ENCODE measurements at regions not wholly inside any gene's neighbourhood (a gene's known extent, or its start where the extent isn't known, plus 50 kb on each side); places are given as distances from the start of the nearest gene placed in this dataset.

- Histone ChIP-seq H3K79me2 (ENCODE audit: low read depth) (no peaks in the 10 kb centered on the region), H2AFZ (replicated peaks) (peak overlapping the region; percentile 51), H3F3A (ENCODE audit: low read depth) (no peaks in the 10 kb centered on the region), H3K27ac (no peak overlapping the region), H3K27me3 (no peaks in the 10 kb centered on the region), H3K9ac (no peak overlapping the region), H3K4me2 (no peak overlapping the region), H3K9me3 (ENCODE audit: low read depth) (no peaks in the 10 kb centered on the region), H3K4me1 (no peaks in the 10 kb centered on the region), H3K36me3 (no peaks in the 10 kb centered on the region), H4K20me1 (ENCODE audit: low read depth) (no peaks in the 10 kb centered on the region), H3K4me3 (no peak overlapping the region)
- no peak for TF ChIP-seq CTCF (IDR thresholded peaks at IDR 0.05)
- TF ChIP-seq EZH2 (IDR thresholded peaks at IDR 0.05), result no peak
- TF ChIP-seq EZH2phosphoT487 (IDR thresholded peaks at IDR 0.05), result no peak
- H3K4me1 Mint-ChIP-seq, result peaks cover 18% of the 10 kb centered on the region
- H3K4me3 Mint-ChIP-seq, result no peak overlapping the region
- peaks cover 2% of the 10 kb centered on the region for H3K27me3 Mint-ChIP-seq (ENCODE audit: insufficient read depth, low read depth)
- DNase-seq (ENCODE audit: low spot score), result no peak
- no peaks in the 10 kb centered on the region for H3K9me3 Mint-ChIP-seq
- H3K36me3 Mint-ChIP-seq, result no peaks in the 10 kb centered on the region
- H3K27ac Mint-ChIP-seq, result no peak overlapping the region
These were observed 1192.4 kb upstream of the CITED2 start for GRCh38 chr6:140566781-140567277.

GRCh38 chr6:140563728-140564127, 1189.3 kb upstream of the CITED2 start:
- no peaks in the 10 kb centered on the region for H3K4me1 ChIP-seq
- no peaks in the 10 kb centered on the region for H3K36me3 ChIP-seq
- Mint-ChIP-seq H3K27ac (no peak overlapping the region), H3K27me3 (ENCODE audit: insufficient read depth, low read depth) (peaks cover 2% of the 10 kb centered on the region), H3K36me3 (no peaks in the 10 kb centered on the region), H3K4me3 (no peak overlapping the region), H3K4me1 (peaks cover 18% of the 10 kb centered on the region), H3K9me3 (no peaks in the 10 kb centered on the region)
- H3K79me2 ChIP-seq (ENCODE audit: low read depth), result no peaks in the 10 kb centered on the region
- H3K4me3 ChIP-seq, result no peak overlapping the region
- no peak for TF ChIP-seq EZH2phosphoT487 (IDR thresholded peaks at IDR 0.05)
- TF ChIP-seq CTCF (IDR thresholded peaks at IDR 0.05), result no peak
- no peak for TF ChIP-seq EZH2 (IDR thresholded peaks at IDR 0.05)
- H3K27me3 ChIP-seq, result no peaks in the 10 kb centered on the region
- no peaks in the 10 kb centered on the region for H4K20me1 ChIP-seq (ENCODE audit: low read depth)
- H3K9ac ChIP-seq, result no peak overlapping the region
- H3K9me3 ChIP-seq (ENCODE audit: low read depth), result no peaks in the 10 kb centered on the region
- no peaks in the 10 kb centered on the region for H3F3A ChIP-seq (ENCODE audit: low read depth)
- H3K4me2 ChIP-seq, result no peak overlapping the region
- DNase-seq (ENCODE audit: low spot score), result no peak
- H3K27ac ChIP-seq, result no peak overlapping the region
- no peak overlapping the region for H2AFZ ChIP-seq (replicated peaks)

GRCh38 chr6:140561701-140562100, 1187.3 kb upstream of the CITED2 start:
- no peak for TF ChIP-seq EZH2 (IDR thresholded peaks at IDR 0.05)
- no peak for TF ChIP-seq CTCF (IDR thresholded peaks at IDR 0.05)
- no peak for TF ChIP-seq EZH2phosphoT487 (IDR thresholded peaks at IDR 0.05)
- no peak overlapping the region for H3K27ac Mint-ChIP-seq
- no peak for DNase-seq (ENCODE audit: low spot score)
- no peaks in the 10 kb centered on the region for H3K36me3 ChIP-seq
- no peaks in the 10 kb centered on the region for H3K9me3 Mint-ChIP-seq
- no peaks in the 10 kb centered on the region for H3K79me2 ChIP-seq (ENCODE audit: low read depth)
- H3K4me1 ChIP-seq, result no peaks in the 10 kb centered on the region
- H3K4me3 Mint-ChIP-seq, result no peak overlapping the region
- no peak overlapping the region for H3K4me3 ChIP-seq
- no peak overlapping the region for H3K4me2 ChIP-seq
- H3F3A ChIP-seq (ENCODE audit: low read depth), result no peaks in the 10 kb centered on the region
- H3K27me3 Mint-ChIP-seq (ENCODE audit: insufficient read depth, low read depth), result peaks cover 1% of the 10 kb centered on the region
- H4K20me1 ChIP-seq (ENCODE audit: low read depth), result no peaks in the 10 kb centered on the region
- no peaks in the 10 kb centered on the region for H3K9me3 ChIP-seq (ENCODE audit: low read depth)
- H3K4me1 Mint-ChIP-seq, result peaks cover 14% of the 10 kb centered on the region
- no peak overlapping the region for H3K27ac ChIP-seq
- H3K27me3 ChIP-seq, result no peaks in the 10 kb centered on the region
- H3K9ac ChIP-seq, result no peak overlapping the region
- no peaks in the 10 kb centered on the region for H3K36me3 Mint-ChIP-seq
- H2AFZ ChIP-seq (replicated peaks), result no peak overlapping the region
